Liver (tissue), 7 donors: ENCODE measurements at regions not wholly inside any gene's neighbourhood (a gene's known extent, or its start where the extent isn't known, plus 50 kb on each side); places are given as distances from the start of the nearest gene placed in this dataset.

Experiments
- DNase-seq: peaks from one replicate; pipeline ENCODE4 v3.0.0-alpha.2; 2017; ENCODE audit warnings: low spot score
- H3K27ac ChIP-seq, 2 donors: one replicate each; pipeline ENCODE4 v1.7.0; 2013; ENCODE audit warnings: inconsistent platforms in 2 of 2, low read length in 2 of 2, control low read depth in 1 of 2, low read depth in 1 of 2, mild to moderate bottlenecking in 1 of 2
- H3K27me3 ChIP-seq, 4 donors: one replicate each; pipeline versions ENCODE4 v1.6.1 to v1.7.0; 2013; ENCODE audit warnings: low read length in 3 of 4, inconsistent platforms in 1 of 4, mild to moderate bottlenecking in 1 of 4, moderate library complexity in 1 of 4; ENCODE audit not compliant: control insufficient read depth in 4 of 4, insufficient read depth in 4 of 4
- H3K36me3 ChIP-seq, 4 donors: one replicate each; pipeline versions ENCODE4 v1.6.1 to v1.7.0; 2013; ENCODE audit warnings: low read length in 3 of 4, mild to moderate bottlenecking in 3 of 4, low read depth in 1 of 4, moderate library complexity in 1 of 4; ENCODE audit not compliant: control insufficient read depth in 4 of 4, insufficient read depth in 3 of 4
- H3K4me1 ChIP-seq, 4 donors: one replicate each; pipeline versions ENCODE4 v1.6.1 to v1.7.0; 2013; ENCODE audit warnings: low read length in 3 of 4, mild to moderate bottlenecking in 3 of 4, moderate library complexity in 1 of 4; ENCODE audit not compliant: control insufficient read depth in 4 of 4, insufficient read depth in 4 of 4
- H3K4me3 ChIP-seq, 3 donors: one replicate each; pipeline versions ENCODE4 v1.6.1 to v1.7.0; 2013; ENCODE audit warnings: low read length in 3 of 3, control low read depth in 1 of 3, low read depth in 1 of 3, mild to moderate bottlenecking in 1 of 3
- H3K9ac ChIP-seq, 2 donors: one replicate each; pipeline ENCODE4 v1.7.0; 2013; ENCODE audit warnings: low read length in 2 of 2, mild to moderate bottlenecking in 2 of 2, moderate library complexity in 2 of 2, control low read depth in 1 of 2, low read depth in 1 of 2
- H3K9me3 ChIP-seq, 4 donors: one replicate each; pipeline versions ENCODE4 v1.6.1 to v1.7.0; 2013; ENCODE audit warnings: low read length in 3 of 4; ENCODE audit not compliant: control insufficient read depth in 4 of 4
- EGR1 ChIP-seq, 2 donors: IDR thresholded peaks; 2 replicates each; pipeline ENCODE4 v1.6.1; 2016 to 2018; ENCODE audit warnings: antibody characterized with exemption in 2 of 2, low read depth in 2 of 2
- FOXA1 ChIP-seq: IDR thresholded peaks from 2 replicates; pipeline ENCODE4 v1.6.1; 2016; ENCODE audit warnings: antibody characterized with exemption
- FOXA2 ChIP-seq: IDR thresholded peaks from 2 replicates; pipeline ENCODE4 v1.6.1; 2016; ENCODE audit warnings: antibody characterized with exemption
- GABPA ChIP-seq, 2 donors: IDR thresholded peaks in 1 of 2; conservative IDR thresholded peaks in 1 of 2; 2 replicates each; pipeline ENCODE4 v1.6.1; 2016; ENCODE audit warnings: antibody characterized with exemption in 2 of 2, mild to moderate bottlenecking in 1 of 2, moderate library complexity in 1 of 2
- HNF4G ChIP-seq: IDR thresholded peaks from 2 replicates; pipeline ENCODE4 v1.6.1; 2016; ENCODE audit warnings: antibody characterized with exemption
- JUND ChIP-seq, 2 donors: IDR thresholded peaks; 2 replicates each; pipeline ENCODE4 v1.6.1; 2016; ENCODE audit warnings: antibody characterized with exemption in 2 of 2
- MAX ChIP-seq: IDR thresholded peaks from 2 replicates; pipeline ENCODE4 v1.6.1; 2016; ENCODE audit warnings: antibody characterized with exemption
- NR2F2 ChIP-seq: IDR thresholded peaks from 2 replicates; pipeline ENCODE4 v1.6.1; 2016; ENCODE audit warnings: antibody characterized with exemption
- RAD21 ChIP-seq, 2 donors: IDR thresholded peaks; 2 replicates each; pipeline ENCODE4 v1.6.1; 2016; ENCODE audit warnings: antibody characterized with exemption in 2 of 2, mild to moderate bottlenecking in 2 of 2
- REST ChIP-seq: IDR thresholded peaks from 2 replicates; pipeline ENCODE4 v1.6.1; 2016; ENCODE audit warnings: antibody characterized with exemption, mild to moderate bottlenecking
- RXRA ChIP-seq, 2 donors: IDR thresholded peaks; 2 replicates each; pipeline ENCODE4 v1.6.1; 2017 to 2018; ENCODE audit warnings: antibody characterized with exemption in 2 of 2, mild to moderate bottlenecking in 1 of 2
- SP1 ChIP-seq: IDR thresholded peaks from 2 replicates; pipeline ENCODE4 v1.6.1; 2018; ENCODE audit warnings: antibody characterized with exemption, mild to moderate bottlenecking
- TAF1 ChIP-seq: conservative IDR thresholded peaks from 2 replicates; pipeline ENCODE4 v1.6.1; 2016; ENCODE audit warnings: antibody characterized with exemption, mild to moderate bottlenecking
- YY1 ChIP-seq: IDR thresholded peaks from 2 replicates; pipeline ENCODE4 v1.6.1; 2016; ENCODE audit warnings: antibody characterized with exemption, mild to moderate bottlenecking
- ZBTB33 ChIP-seq: IDR thresholded peaks from 2 replicates; pipeline ENCODE4 v1.6.1; 2016; ENCODE audit warnings: antibody characterized with exemption
- WGBS: extraction: QIAGEN DNeasy Blood & Tissue Kit; methylation state at CpG from one replicate; pipeline ENCODE4 v1.1.7; 2013; 5-methylcytosine and 5-hydroxymethylcytosine counted together
- donor health status: healthy.
- donor health status: healthy.
- donor health status: healthy.
- donor health status: healthy.

- Histone ChIP-seq H3K27ac (no peak overlapping the region), H3K4me1 (no peaks in the 10 kb centered on the region), H3K27me3 (no peaks in the 10 kb centered on the region), H3K36me3 (no peaks in the 10 kb centered on the region), H3K4me3 (no peak overlapping the region), H3K9ac (no peak overlapping the region), H3K9me3 (peaks cover 4 to 16% (median 6%) of the 10 kb centered on the region in 4 donors)
- DNase-seq, result no peak
- TF ChIP-seq RAD21 (IDR thresholded peaks at IDR 0.05) (no peak), TAF1 (no peak), NR2F2 (no peak), RXRA (IDR thresholded peaks at IDR 0.05) (no peak), EGR1 (IDR thresholded peaks at IDR 0.05; ENCODE audit: low read depth in 2 of 2) (no peak), SP1 (no peak), JUND (IDR thresholded peaks at IDR 0.05) (no peak), MAX (no peak), ZBTB33 (no peak), REST (no peak), FOXA2 (no peak), HNF4G (no peak), FOXA1 (no peak), GABPA (IDR thresholded peaks at IDR 0.05 in 1 of 2, conservative IDR thresholded peaks at IDR 0.05 in 1 of 2) (no peak)
- WGBS, result 75% methylated on average over 2 of the region's 2 CpGs
Measured at GRCh38 chr2:12043131-12043530, 296.7 kb downstream of the LPIN1 start.

GRCh38 chr2:12044857-12045256 is 298.4 kb downstream of the LPIN1 start:
- no peak overlapping the region for H3K27ac ChIP-seq
- H3K4me3 ChIP-seq, result no peak overlapping the region
- H3K9ac ChIP-seq, result no peak overlapping the region
- TF ChIP-seq NR2F2 (no peak), TAF1 (no peak)
- peaks cover 2 to 5% (median 2%) of the 10 kb centered on the region in 4 donors for H3K9me3 ChIP-seq
- WGBS, result 76% methylated on average over 8 of the region's 8 CpGs
- H3K36me3 ChIP-seq, result no peaks in the 10 kb centered on the region
- H3K27me3 ChIP-seq, result no peaks in the 10 kb centered on the region
- no peaks in the 10 kb centered on the region for H3K4me1 ChIP-seq
- DNase-seq, result no peak

- H3K4me1 ChIP-seq, result no peaks in the 10 kb centered on the region
- no peak for DNase-seq
- TF ChIP-seq RXRA (IDR thresholded peaks at IDR 0.05) (no peak), YY1 (no peak), GABPA (IDR thresholded peaks at IDR 0.05 in 1 of 2, conservative IDR thresholded peaks at IDR 0.05 in 1 of 2) (no peak), HNF4G (no peak), ZBTB33 (no peak), RAD21 (IDR thresholded peaks at IDR 0.05) (no peak)
- no peak overlapping the region for H3K27ac ChIP-seq
- no peaks in the 10 kb centered on the region for H3K27me3 ChIP-seq
- H3K4me3 ChIP-seq, result no peak overlapping the region
- no peak overlapping the region for H3K9ac ChIP-seq
- H3K36me3 ChIP-seq, result no peaks in the 10 kb centered on the region
- 84% methylated on average over 9 of the region's 9 CpGs for WGBS
- H3K9me3 ChIP-seq, result no peaks in the 10 kb centered on the region
Measured at GRCh38 chr2:12045864-12046291, 299.4 kb downstream of the LPIN1 start.
